ENCODE measurements at regions not wholly inside any gene's neighbourhood (a gene's known extent, or its start where the extent isn't known, plus 50 kb on each side); places are given as distances from the start of the nearest gene placed in this dataset.

GRCh38 chr5:167802755-167803431 lies 488.6 kb upstream of the WWC1 start:
- Mint-ChIP-seq H3K4me3 (ENCODE audit: unreplicated experiment) (no peak overlapping the region), H3K4me1 (ENCODE audit: low read depth) (peaks cover 29% of the 10 kb centered on the region)

GRCh38 chr5:167804512-167805220 lies 486.8 kb upstream of the WWC1 start:
- H3K36me3 Mint-ChIP-seq (ENCODE audit: low read depth): no peaks in the 10 kb centered on the region
- TF ChIP-seq CTCF (IDR thresholded peaks at IDR 0.05): no peak
- H3K27ac Mint-ChIP-seq (ENCODE audit: unreplicated experiment): no peak overlapping the region

More at GRCh38 chr5:167802755-167803431, 488.6 kb upstream of the WWC1 start:
- DNase-seq (ENCODE audit: low spot score): no peak
- Mint-ChIP-seq H3K9me3 (ENCODE audit: low read depth) (no peaks in the 10 kb centered on the region), H3K27me3 (ENCODE audit: low read depth) (no peaks in the 10 kb centered on the region), H3K36me3 (ENCODE audit: low read depth) (no peaks in the 10 kb centered on the region), H3K27ac (ENCODE audit: unreplicated experiment) (no peak overlapping the region)
- no peak for TF ChIP-seq CTCF (IDR thresholded peaks at IDR 0.05)

GRCh38 chr5:167810573-167810972 lies 480.9 kb upstream of the WWC1 start:
- Mint-ChIP-seq H3K4me3 (ENCODE audit: unreplicated experiment) (no peak overlapping the region), H3K27ac (ENCODE audit: unreplicated experiment) (no peak overlapping the region), H3K4me1 (ENCODE audit: low read depth) (peaks cover 41% of the 10 kb centered on the region), H3K27me3 (ENCODE audit: low read depth) (no peaks in the 10 kb centered on the region), H3K9me3 (ENCODE audit: low read depth) (no peaks in the 10 kb centered on the region), H3K36me3 (ENCODE audit: low read depth) (no peaks in the 10 kb centered on the region)
- no peak for DNase-seq (ENCODE audit: low spot score)
- no peak for TF ChIP-seq CTCF (IDR thresholded peaks at IDR 0.05)

More at GRCh38 chr5:167804512-167805220, 486.8 kb upstream of the WWC1 start:
- Mint-ChIP-seq H3K27me3 (ENCODE audit: low read depth) (no peaks in the 10 kb centered on the region), H3K4me3 (ENCODE audit: unreplicated experiment) (no peak overlapping the region), H3K4me1 (ENCODE audit: low read depth) (peaks cover 12% of the 10 kb centered on the region), H3K9me3 (ENCODE audit: low read depth) (no peaks in the 10 kb centered on the region)
- no peak for DNase-seq (ENCODE audit: low spot score)

GRCh38 chr5:167812871-167813270 lies 478.6 kb upstream of the WWC1 start:
- Mint-ChIP-seq H3K36me3 (ENCODE audit: low read depth) (no peaks in the 10 kb centered on the region), H3K27me3 (ENCODE audit: low read depth) (no peaks in the 10 kb centered on the region), H3K9me3 (ENCODE audit: low read depth) (no peaks in the 10 kb centered on the region), H3K4me3 (ENCODE audit: unreplicated experiment) (no peak overlapping the region), H3K27ac (ENCODE audit: unreplicated experiment) (no peak overlapping the region), H3K4me1 (ENCODE audit: low read depth) (peaks cover 56% of the 10 kb centered on the region)
- no peak for DNase-seq (ENCODE audit: low spot score)
- no peak for TF ChIP-seq CTCF (IDR thresholded peaks at IDR 0.05)

GRCh38 chr5:167813389-167813788 lies 478.1 kb upstream of the WWC1 start:
- H3K9me3 Mint-ChIP-seq (ENCODE audit: low read depth): no peaks in the 10 kb centered on the region
- no peak overlapping the region for H3K27ac Mint-ChIP-seq (ENCODE audit: unreplicated experiment)
- TF ChIP-seq CTCF (IDR thresholded peaks at IDR 0.05): no peak
- no peak for DNase-seq (ENCODE audit: low spot score)
- H3K27me3 Mint-ChIP-seq (ENCODE audit: low read depth): no peaks in the 10 kb centered on the region
- no peak overlapping the region for H3K4me3 Mint-ChIP-seq (ENCODE audit: unreplicated experiment)
- peaks cover 59% of the 10 kb centered on the region for H3K4me1 Mint-ChIP-seq (ENCODE audit: low read depth)
- no peaks in the 10 kb centered on the region for H3K36me3 Mint-ChIP-seq (ENCODE audit: low read depth)
